H1 (cell line): ENCODE measurements at regions not wholly inside any gene's neighbourhood (a gene's known extent, or its start where the extent isn't known, plus 50 kb on each side); places are given as distances from the start of the nearest gene placed in this dataset.

ENCODE experiments used
- CHD1 ChIP-seq: IDR thresholded peaks from 2 replicates; pipeline ENCODE4 v1.6.1; 2012; ENCODE audit warnings: low read depth, low read length, improper control_type of control experiment
- CHD2 ChIP-seq: IDR thresholded peaks from 2 replicates; pipeline ENCODE4 v1.6.1; 2012; ENCODE audit warnings: low read length, improper control_type of control experiment
- E2F6 ChIP-seq: IDR thresholded peaks from 2 replicates; pipeline ENCODE4 v1.6.1; 2012; ENCODE audit warnings: inconsistent platforms
- JUN ChIP-seq: IDR thresholded peaks from 2 replicates; pipeline ENCODE4 v1.6.1; 2011; ENCODE audit warnings: low read depth, mild to moderate bottlenecking, improper control_type of control experiment, low read length
- MAX ChIP-seq: IDR thresholded peaks from 2 replicates; pipeline ENCODE4 v1.6.1; 2012; ENCODE audit warnings: inconsistent platforms

- no peak for TF ChIP-seq CHD1
- TF ChIP-seq MAX, result no peak
- TF ChIP-seq JUN, result no peak
- TF ChIP-seq CHD2, result no peak
- TF ChIP-seq E2F6, result no peak
Measured at GRCh38 chr11:109983358-109983757, 109.8 kb upstream of the ZC3H12C start (continued).
